HepG2 (cell line): ENCODE measurements at regions not wholly inside any gene's neighbourhood (a gene's known extent, or its start where the extent isn't known, plus 50 kb on each side); places are given as distances from the start of the nearest gene placed in this dataset.

Experiments
- CTCF ChIP-seq: sonication (generic); formaldehyde crosslinking; IDR thresholded peaks from 2 replicates; pipeline ENCODE4 v1.5.0; 2020; ENCODE audit warnings: mild to moderate bottlenecking, missing genetic modification reagents, moderate library complexity
- ETV6 ChIP-seq: sonication (generic); formaldehyde crosslinking; conservative IDR thresholded peaks from 2 replicates; pipeline ENCODE4 v1.4.0; 2020; ENCODE audit warnings: missing genetic modification reagents
- GABPA ChIP-seq, 2 experiments: IDR thresholded peaks; 2 replicates each; pipeline ENCODE4 v1.6.1; 2011 to 2016; ENCODE audit warnings: low read depth in 2 of 2, low read length in 1 of 2, missing biosample characterization in 1 of 2, missing genetic modification characterization in 1 of 2
- POLR2A ChIP-seq, 2 experiments: IDR thresholded peaks; 2 replicates each; pipeline ENCODE4 v1.6.1; 2011; ENCODE audit warnings: low read depth in 2 of 2, low read length in 2 of 2, mild to moderate bottlenecking in 1 of 2, moderate library complexity in 1 of 2; ENCODE audit not compliant: insufficient read depth in 1 of 2
- RFX1 ChIP-seq: fragments of 450-650 bp; IDR thresholded peaks from 2 replicates; pipeline ENCODE4 v1.6.1; 2017
- ZBTB7A ChIP-seq: sonication (generic); formaldehyde crosslinking; IDR thresholded peaks from 2 replicates; pipeline ENCODE4 v1.8.0; 2022; ENCODE audit warnings: mild to moderate bottlenecking, missing genetic modification reagents
- ZNF136 ChIP-seq: sonication (generic); formaldehyde crosslinking; IDR thresholded peaks from 2 replicates; pipeline ENCODE4 v1.8.1; 2022; ENCODE audit warnings: low read depth, mild to moderate bottlenecking, moderate library complexity, missing genetic modification reagents
- ZNF274 ChIP-seq: sonication (generic); formaldehyde crosslinking; IDR thresholded peaks from 2 replicates; pipeline ENCODE4 v1.5.1; 2020; ENCODE audit warnings: mild to moderate bottlenecking, missing genetic modification reagents

DNA sequence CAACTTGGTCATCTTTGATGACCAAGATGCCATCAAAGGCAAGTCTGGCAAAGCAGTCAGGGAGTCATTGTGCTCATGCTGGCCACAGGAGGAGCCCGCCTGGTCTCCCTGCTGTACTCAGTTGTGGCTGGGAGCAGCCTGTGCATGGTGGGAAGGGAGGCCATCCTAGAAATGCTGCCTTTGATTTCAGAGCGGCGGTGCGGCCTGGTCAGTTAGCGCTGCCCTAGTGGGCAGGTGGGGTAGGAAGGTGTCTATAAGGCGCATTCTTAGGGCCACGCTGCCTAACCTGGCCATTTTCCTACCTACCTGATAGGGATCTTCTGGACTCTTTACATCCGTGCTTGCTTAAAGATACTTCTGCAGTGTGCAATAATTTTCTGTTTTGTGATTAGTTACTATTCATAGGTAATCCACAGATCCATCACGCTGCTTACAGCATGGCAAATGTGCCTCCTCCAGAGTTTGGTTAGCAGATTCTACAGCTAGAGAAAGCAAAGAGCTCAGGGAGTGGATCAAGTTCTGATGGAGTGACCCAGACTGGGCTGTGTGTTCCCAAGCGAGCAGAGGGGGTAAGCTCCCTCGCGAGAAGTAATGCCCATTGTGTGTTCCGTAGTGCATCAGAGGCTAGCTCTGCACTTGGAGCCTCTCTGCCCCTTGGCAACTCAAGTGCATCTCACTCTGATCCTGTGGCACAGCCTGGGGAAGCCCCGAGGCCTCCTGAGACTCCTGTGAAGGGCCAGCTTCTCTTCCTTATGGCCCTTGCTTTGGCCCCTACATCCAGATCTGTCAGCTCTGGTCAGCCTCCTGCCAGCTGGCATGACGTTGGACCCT is 970.1 kb upstream of the ZNF722 start:
- TF ChIP-seq ETV6 (CRISPR knock-in tag) (no peak), RFX1 (no peak), ZNF274 (CRISPR knock-in tag) (no peak), POLR2A (IDR thresholded peaks at IDR 0.05; ENCODE audit: insufficient read depth in 1 of 2, low read depth in 2 of 2, low read length in 2 of 2) (no peak), CTCF (CRISPR knock-in tag) (no peak), ZNF136 (CRISPR knock-in tag) (no peak), GABPA (IDR thresholded peaks at IDR 0.05; ENCODE audit: low read depth, low read length) (no peak), GABPA (CRISPR knock-in tag; IDR thresholded peaks at IDR 0.05; ENCODE audit: low read depth) (no peak), ZBTB7A (CRISPR knock-in tag) (no peak)
